ENCODE measurements at regions not wholly inside any gene's neighbourhood (a gene's known extent, or its start where the extent isn't known, plus 50 kb on each side); places are given as distances from the start of the nearest gene placed in this dataset.

DNA sequence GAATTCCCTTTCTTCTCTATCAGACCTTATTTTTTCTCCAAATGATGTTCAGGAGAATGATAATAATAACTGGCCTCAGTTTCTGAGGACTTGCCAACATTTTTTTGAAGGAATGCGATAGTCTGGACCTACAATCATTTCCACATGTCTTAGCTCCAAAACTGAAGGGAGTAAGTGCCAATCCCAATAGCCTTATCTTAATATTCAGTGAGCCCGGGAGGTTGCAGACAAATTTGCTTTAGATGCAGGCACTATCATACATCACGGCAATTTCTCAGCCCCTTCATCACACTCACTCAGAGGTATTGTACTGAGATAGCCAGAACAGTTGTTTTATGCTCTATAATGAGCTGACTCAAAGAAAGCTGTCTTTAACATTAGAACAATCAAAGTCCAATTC, 796.9 kb downstream of the ADGRL2 start:
- Histone ChIP-seq H3K27ac (no peak overlapping the region), H3K4me1 (no peaks in the 10 kb centered on the region), H3K4me3 (no peak overlapping the region), H3K9me3 (no peaks in the 10 kb centered on the region), H3K36me3 (no peaks in the 10 kb centered on the region), H3K27me3 (no peaks in the 10 kb centered on the region)
- no peak for TF ChIP-seq POLR2A (IDR thresholded peaks at IDR 0.05)
- no peak for TF ChIP-seq POLR2AphosphoS5 (IDR thresholded peaks at IDR 0.05)
- TF ChIP-seq, protein P1, sequence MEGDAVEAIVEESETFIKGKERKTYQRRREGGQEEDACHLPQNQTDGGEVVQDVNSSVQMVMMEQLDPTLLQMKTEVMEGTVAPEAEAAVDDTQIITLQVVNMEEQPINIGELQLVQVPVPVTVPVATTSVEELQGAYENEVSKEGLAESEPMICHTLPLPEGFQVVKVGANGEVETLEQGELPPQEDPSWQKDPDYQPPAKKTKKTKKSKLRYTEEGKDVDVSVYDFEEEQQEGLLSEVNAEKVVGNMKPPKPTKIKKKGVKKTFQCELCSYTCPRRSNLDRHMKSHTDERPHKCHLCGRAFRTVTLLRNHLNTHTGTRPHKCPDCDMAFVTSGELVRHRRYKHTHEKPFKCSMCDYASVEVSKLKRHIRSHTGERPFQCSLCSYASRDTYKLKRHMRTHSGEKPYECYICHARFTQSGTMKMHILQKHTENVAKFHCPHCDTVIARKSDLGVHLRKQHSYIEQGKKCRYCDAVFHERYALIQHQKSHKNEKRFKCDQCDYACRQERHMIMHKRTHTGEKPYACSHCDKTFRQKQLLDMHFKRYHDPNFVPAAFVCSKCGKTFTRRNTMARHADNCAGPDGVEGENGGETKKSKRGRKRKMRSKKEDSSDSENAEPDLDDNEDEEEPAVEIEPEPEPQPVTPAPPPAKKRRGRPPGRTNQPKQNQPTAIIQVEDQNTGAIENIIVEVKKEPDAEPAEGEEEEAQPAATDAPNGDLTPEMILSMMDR (IDR thresholded peaks at IDR 0.05): no peak
- no peak for TF ChIP-seq EP300 (IDR thresholded peaks at IDR 0.05)
- peak in 1 of 2 donors; percentile 28 for DNase-seq
- intact Hi-C loops (cut with DNase I; ENCODE audit: low total_unique reads): no loop called here
- WGBS, 5 donors: 35 to 68% (median 58%) methylated on average over 3 of the region's 3 CpGs

GRCh38 chr1:82597141-82597540, 796.4 kb downstream of the ADGRL2 start:
- Histone ChIP-seq H3K4me3 (no peak overlapping the region), H3K9me3 (no peaks in the 10 kb centered on the region), H3K27ac (no peak overlapping the region), H3K36me3 (no peaks in the 10 kb centered on the region), H3K4me1 (no peaks in the 10 kb centered on the region), H3K27me3 (no peaks in the 10 kb centered on the region)
- intact Hi-C loops (cut with DNase I; ENCODE audit: low total_unique reads): no loop called here
- WGBS, 5 donors: 89 to 95% (median 92%) methylated on average over 1 of the region's 1 CpG
- DNase-seq: no peak
- TF ChIP-seq, protein P1 (IDR thresholded peaks at IDR 0.05): no peak
- TF ChIP-seq POLR2A (IDR thresholded peaks at IDR 0.05): no peak
- no peak for TF ChIP-seq EP300 (IDR thresholded peaks at IDR 0.05)
- TF ChIP-seq POLR2AphosphoS5 (IDR thresholded peaks at IDR 0.05): no peak

GRCh38 chr1:82593561-82593960, 792.8 kb downstream of the ADGRL2 start:
- TF ChIP-seq, protein P1 (IDR thresholded peaks at IDR 0.05): no peak
- TF ChIP-seq POLR2A (IDR thresholded peaks at IDR 0.05) (no peak), EP300 (IDR thresholded peaks at IDR 0.05) (no peak), POLR2AphosphoS5 (IDR thresholded peaks at IDR 0.05) (no peak)
- H3K9me3 ChIP-seq: no peaks in the 10 kb centered on the region
- no peaks in the 10 kb centered on the region for H3K4me1 ChIP-seq
- WGBS, 5 donors: 42 to 63% (median 50%) methylated on average over 2 of the region's 2 CpGs
- no peak for DNase-seq
- intact Hi-C loops (cut with DNase I; ENCODE audit: low total_unique reads): no loop called here
- H3K36me3 ChIP-seq: no peaks in the 10 kb centered on the region
- no peak overlapping the region for H3K27ac ChIP-seq
- no peak overlapping the region for H3K4me3 ChIP-seq
- no peaks in the 10 kb centered on the region for H3K27me3 ChIP-seq

GRCh38 chr1:82589588-82589987, 788.9 kb downstream of the ADGRL2 start:
- Histone ChIP-seq H3K27ac (no peak overlapping the region), H3K27me3 (no peaks in the 10 kb centered on the region), H3K9me3 (no peaks in the 10 kb centered on the region), H3K4me3 (no peak overlapping the region), H3K4me1 (no peaks in the 10 kb centered on the region), H3K36me3 (no peaks in the 10 kb centered on the region)
- no peak for DNase-seq
- TF ChIP-seq POLR2A (IDR thresholded peaks at IDR 0.05): no peak
- TF ChIP-seq, protein P1 (IDR thresholded peaks at IDR 0.05): no peak
- TF ChIP-seq EP300 (IDR thresholded peaks at IDR 0.05): no peak
- 91 to 95% (median 94%) methylated on average over 5 of the region's 5 CpGs for WGBS, 5 donors
- intact Hi-C loops (cut with DNase I; ENCODE audit: low total_unique reads): no loop called here

All from stomach (tissue), 8 donors.